Muscle of back (tissue), 3 donors: ENCODE measurements at regions not wholly inside any gene's neighbourhood (a gene's known extent, or its start where the extent isn't known, plus 50 kb on each side); places are given as distances from the start of the nearest gene placed in this dataset.
A peak's percentile ranks its signal among the peaks of the same experiment; 100 is the strongest.
"Not testable (repeated sequence)": the region's sequence is repeated elsewhere in the genome, so short reads cannot be mapped to it uniquely, and the experiment has no call there.

Experiments
- DNase-seq, 3 donors: peaks; one replicate each; pipeline versions ENCODE4 v3.0.0 to v3.0.0-alpha.2; 2013

DNA sequence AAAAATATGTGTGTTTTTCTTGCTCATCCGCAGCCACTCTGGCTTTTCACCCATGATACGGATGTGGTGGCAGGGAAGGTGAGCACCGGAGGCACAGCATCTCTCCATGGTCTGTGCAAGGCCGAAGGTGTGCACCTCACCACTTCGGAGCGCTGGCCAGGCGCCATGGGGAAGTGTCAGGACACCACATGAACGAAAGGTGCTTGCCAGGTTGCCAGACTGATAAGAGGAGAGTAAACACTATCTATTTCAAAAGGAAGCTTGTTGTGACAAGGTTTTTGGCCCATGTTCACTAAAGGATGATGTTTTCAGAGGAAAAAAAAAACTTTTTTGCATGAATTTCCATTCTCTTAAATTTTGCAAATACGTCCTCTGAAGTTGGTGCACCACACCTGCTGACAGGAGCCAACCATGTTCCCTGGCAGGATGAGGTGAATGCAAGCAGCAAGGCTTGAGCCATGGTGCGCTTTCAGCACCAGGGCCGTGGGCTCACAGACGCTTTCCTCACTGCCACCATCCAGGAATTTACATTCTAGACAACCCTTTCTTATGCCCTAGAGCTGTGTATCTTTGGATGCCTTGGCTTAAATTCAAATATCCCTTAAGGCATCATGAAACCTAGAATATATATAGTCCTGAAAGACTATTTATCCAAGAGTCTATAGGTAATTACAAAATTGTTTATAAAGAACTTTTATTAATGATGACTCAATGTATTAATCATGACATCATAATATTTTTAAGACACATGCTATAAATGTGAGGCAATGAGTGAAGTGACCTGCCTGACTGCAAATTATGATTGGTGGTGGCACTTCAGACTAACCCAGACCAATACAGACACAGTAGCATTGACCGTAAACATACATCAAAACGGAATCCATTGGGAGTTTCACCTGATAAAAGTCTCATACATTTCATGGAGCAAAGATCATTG, 234.5 kb downstream of the TFAP2A start:
- DNase-seq: no peak

DNA sequence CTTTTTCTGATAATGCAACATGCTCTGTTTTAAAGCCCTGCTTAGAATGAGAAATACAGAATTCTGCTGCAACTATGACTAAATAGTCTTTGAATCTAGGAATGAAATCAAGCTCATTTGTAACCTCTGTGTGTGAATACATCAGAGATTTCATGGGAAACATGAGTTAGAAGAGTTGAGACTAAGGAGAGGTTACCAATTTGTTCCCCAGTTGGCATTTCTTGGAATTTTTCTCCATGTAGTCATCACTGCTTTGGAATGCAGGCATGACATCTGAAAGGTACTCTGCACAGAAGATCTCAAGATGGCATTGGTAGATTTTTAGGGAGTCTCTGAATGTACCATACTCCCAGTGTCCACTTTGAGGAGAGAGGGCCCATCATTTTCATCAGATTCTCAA, 237.2 kb downstream of the TFAP2A start:
- no peak for DNase-seq

GRCh38 chr6:10175362-10175761, 239.5 kb downstream of the TFAP2A start:
- no peak for DNase-seq

- no peak for DNase-seq
Measured at GRCh38 chr6:10174761-10175160, 240.1 kb downstream of the TFAP2A start.

DNA sequence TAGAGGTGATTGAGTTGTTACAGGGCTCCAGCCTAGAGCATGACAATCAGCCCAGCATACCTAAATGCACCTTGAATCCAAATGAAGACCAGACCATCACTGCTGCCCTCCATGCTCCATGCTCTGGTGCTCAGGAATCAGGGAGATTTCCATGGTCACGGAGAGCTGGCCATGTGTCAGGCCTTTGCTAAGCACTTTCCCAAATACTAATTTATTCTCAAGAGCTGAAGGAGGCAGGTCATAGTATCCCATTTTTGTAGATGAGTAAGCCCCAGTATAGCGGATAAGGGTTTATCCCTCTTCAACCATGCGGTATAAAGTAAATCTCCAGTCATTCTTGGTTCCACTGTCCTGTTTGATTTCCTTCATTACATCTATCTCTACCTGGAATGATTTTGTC, 240.8 kb downstream of the TFAP2A start:
- DNase-seq: no peak

- DNase-seq: not testable (repeated sequence)
Measured at GRCh38 chr6:10171706-10172105, 243.2 kb downstream of the TFAP2A start.

DNA sequence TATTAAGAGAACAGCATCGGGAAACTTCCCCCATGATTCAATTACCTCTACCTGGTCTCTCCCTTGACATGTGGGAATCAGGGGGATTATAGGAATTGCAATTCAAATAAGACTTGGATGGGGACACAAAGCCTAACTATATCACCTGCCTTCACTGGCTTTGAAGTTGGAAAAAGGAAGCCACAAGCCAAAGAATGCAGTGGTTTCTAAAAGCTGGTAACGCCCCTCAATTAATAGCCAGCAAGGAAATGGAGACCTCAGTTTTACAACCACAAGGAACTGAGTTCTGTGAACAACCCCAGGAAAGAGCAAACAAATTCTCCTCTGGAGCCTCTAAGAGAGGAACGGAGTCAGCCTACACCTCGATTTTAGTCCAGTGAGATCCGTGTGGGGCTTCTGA, 244.1 kb downstream of the TFAP2A start:
- DNase-seq: no peak

DNA sequence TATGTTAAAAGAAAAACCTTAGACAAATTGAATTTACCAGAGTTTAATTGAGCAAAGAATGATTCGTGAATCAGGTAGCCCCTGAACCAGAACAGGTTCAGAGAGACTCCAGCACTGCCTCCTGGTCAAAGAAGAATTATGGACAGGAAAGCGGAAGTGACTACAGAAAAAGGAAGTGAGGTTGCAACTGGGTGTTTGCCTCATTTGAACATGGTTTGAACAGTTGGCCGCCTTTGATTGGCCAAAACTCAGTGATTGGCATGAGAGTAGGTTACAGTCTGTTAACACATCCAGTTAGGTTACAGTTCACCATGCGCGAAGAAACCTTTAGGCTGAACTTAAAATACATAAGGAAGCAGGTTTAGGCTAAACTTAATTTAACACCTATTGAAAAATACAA, 248.8 kb downstream of the TFAP2A start:
- DNase-seq: no peak

- DNase-seq: no peak
Measured at GRCh38 chr6:10163203-10163962, 251.5 kb downstream of the TFAP2A start.

GRCh38 chr6:10156875-10157274, 258.0 kb downstream of the TFAP2A start:
- DNase-seq: no peak

GRCh38 chr6:10154251-10154650, 260.6 kb downstream of the TFAP2A start:
- DNase-seq: no peak

- DNase-seq: no peak
Measured at GRCh38 chr6:10151144-10151915, 263.5 kb downstream of the TFAP2A start.

- no peak for DNase-seq
Measured at GRCh38 chr6:10149603-10150002, 265.3 kb downstream of the TFAP2A start.

DNA sequence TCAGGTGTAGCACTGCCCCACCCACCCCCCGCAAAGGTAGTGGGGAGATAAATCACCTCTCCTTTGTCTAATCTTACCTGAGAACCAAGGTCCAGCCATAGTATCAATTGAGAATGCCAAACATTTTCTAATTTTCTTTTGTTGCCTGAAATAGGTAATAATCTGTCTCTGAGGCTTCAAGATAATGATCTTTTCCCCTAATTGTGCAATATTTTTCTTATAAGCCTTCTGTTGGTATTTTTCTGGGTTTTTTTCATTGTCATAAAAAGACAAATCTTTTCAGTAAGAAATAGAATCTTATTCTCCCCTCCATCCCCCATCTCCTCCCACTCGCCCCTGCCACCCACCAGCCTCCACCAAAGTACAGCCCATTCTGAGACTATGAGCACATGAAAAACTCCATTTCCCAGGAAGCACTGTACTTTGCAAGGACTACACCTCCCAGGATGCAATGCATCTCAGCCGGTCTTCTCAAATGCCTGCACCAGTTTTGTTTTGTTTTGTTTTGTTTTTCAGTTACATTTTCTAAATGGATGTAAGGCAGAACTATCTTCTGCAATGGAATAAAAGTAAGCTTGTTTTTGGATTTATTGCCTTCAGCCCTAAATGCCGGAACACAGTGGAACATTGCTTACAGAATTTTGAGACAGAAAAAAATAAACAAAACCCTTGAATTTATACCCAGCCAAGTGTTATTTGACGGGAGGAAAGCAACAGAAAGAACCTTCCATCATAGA, 268.0 kb downstream of the TFAP2A start:
- peak; percentile 7 to 55 (median 10) for DNase-seq

GRCh38 chr6:10144772-10145171, 270.1 kb downstream of the TFAP2A start:
- no peak for DNase-seq

- DNase-seq: no peak
Measured at GRCh38 chr6:10141746-10142443, 273.0 kb downstream of the TFAP2A start.

DNA sequence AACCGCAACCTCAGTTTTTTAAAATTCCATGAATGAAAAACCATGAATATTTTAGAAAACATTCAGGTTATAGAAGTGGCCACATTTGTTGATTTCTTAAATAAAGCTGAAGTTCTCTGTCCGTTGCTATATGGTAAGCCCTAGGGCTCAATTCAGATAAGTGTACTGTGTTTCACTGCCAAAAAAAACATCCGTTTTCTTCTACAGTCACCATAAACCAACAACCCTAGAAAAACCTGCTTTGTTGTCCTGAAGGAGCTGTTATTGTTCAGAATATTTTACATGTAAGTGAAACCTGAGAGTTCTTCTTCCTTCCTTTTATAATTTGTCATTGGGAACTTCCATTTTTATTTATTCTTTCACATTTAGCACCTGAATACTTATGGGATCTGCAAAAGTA, 274.1 kb downstream of the TFAP2A start:
- peak in 1 of 3 donors; percentile 11 for DNase-seq

DNA sequence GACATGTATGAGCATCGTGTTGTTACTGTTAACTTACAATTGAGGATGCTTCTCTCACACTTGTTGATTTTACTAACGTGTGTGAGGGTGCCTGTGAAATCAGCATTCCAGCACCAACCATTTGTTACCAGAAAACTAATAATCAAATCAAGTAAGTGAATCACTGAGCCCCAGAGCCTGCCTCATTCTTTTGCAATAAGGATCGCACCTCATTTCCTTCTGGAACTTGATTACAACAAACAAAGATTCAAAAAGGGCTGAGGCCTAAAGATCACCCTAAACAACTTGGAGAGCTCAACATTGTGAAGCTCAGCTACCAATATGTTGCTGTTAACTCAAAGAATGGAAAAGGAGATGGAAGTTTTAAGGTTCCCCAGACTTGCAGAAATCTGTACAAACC, 274.7 kb downstream of the TFAP2A start:
- DNase-seq: no peak

DNA sequence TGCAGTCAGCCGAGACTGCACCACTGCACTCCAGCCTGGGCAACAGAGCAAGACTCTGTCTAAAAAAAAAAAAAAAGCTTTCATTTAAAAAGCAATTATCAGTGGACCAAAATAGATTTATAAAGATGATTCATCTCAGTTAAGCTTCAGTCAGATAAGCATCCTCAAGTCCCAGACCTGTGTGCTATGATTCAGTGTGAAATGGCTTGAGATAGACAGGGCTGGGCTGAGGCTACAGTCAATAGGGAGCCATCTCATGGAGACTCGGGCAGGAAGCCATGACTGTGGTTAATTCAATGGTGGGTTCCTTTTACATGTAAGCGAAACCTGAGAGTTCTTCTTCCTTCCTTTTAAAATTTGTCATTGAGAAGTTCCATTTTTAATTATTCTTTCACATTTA, 276.0 kb downstream of the TFAP2A start:
- no peak for DNase-seq

GRCh38 chr6:10136636-10137035, 278.2 kb downstream of the TFAP2A start:
- DNase-seq: no peak

DNA sequence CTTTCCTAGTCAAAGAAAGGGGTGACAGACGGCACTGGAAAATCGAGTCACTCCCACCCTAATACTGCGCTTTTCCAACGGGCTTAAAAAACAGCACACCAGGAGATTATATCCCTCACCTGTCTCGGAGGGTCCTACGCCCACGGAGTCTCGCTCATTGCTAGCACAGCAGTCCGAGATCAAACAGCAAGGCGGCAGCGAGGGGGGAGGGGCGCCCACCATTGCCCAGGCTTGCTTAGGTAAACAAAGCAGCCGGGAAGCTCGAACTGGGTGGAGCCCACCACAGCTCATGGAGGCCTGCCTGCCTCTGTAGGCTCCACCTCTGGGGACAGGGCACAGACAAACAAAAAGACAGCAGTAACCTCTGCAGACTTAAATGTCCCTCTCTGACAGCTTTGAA, 280.7 kb downstream of the TFAP2A start:
- not testable (repeated sequence) for DNase-seq
